ENCODE measurements at regions not wholly inside any gene's neighbourhood (a gene's known extent, or its start where the extent isn't known, plus 50 kb on each side); places are given as distances from the start of the nearest gene placed in this dataset.
"Not testable (repeated sequence)": the region's sequence is repeated elsewhere in the genome, so short reads cannot be mapped to it uniquely, and the experiment has no call there.

DNA sequence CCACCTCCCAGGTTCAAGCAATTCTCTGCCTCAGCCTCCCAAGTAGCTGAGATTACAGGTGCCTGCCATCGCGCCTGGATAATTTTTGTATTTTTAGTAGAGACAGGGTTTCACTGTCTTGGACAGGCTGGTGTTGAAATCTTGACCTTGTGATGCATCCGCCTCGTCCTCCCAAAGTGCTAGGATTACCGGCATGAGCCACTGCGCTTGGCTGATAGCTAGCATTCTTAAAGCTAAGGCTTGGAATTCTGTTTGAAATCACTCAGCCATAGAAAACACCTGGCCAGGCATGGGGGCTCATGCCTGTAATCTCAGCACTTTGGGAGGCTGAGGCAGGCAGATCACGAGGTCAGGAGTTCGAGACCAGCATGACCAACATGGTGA, 105.6 kb downstream of the ZNF486 start:
- not testable (repeated sequence) for TF ChIP-seq POLR2A (IDR thresholded peaks at IDR 0.05)
- TF ChIP-seq, protein P1, sequence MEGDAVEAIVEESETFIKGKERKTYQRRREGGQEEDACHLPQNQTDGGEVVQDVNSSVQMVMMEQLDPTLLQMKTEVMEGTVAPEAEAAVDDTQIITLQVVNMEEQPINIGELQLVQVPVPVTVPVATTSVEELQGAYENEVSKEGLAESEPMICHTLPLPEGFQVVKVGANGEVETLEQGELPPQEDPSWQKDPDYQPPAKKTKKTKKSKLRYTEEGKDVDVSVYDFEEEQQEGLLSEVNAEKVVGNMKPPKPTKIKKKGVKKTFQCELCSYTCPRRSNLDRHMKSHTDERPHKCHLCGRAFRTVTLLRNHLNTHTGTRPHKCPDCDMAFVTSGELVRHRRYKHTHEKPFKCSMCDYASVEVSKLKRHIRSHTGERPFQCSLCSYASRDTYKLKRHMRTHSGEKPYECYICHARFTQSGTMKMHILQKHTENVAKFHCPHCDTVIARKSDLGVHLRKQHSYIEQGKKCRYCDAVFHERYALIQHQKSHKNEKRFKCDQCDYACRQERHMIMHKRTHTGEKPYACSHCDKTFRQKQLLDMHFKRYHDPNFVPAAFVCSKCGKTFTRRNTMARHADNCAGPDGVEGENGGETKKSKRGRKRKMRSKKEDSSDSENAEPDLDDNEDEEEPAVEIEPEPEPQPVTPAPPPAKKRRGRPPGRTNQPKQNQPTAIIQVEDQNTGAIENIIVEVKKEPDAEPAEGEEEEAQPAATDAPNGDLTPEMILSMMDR (IDR thresholded peaks at IDR 0.05) = not testable (repeated sequence)

Measured in ovary (tissue), 3 donors.